Vagina (tissue), 2 donors: ENCODE measurements at regions not wholly inside any gene's neighbourhood (a gene's known extent, or its start where the extent isn't known, plus 50 kb on each side); places are given as distances from the start of the nearest gene placed in this dataset.

Source experiments
- DNase-seq, 2 donors: peaks; one replicate each; pipeline ENCODE4 v3.0.0-alpha.2; 2017; ENCODE audit errors: extremely low spot score in 2 of 2
- H3K27ac ChIP-seq: fragments of 200-600 bp; sonication (generic); one replicate; pipeline ENCODE4 v1.5.1; 2019
- H3K27me3 ChIP-seq: fragments of 200-600 bp; sonication (generic); one replicate; pipeline ENCODE4 v1.5.1; 2019
- H3K36me3 ChIP-seq, 2 donors: fragments of 200-600 bp; sonication (generic); one replicate each; pipeline ENCODE4 v1.5.1; 2017 to 2019
- H3K4me1 ChIP-seq: fragments of 200-600 bp; sonication (generic); one replicate; pipeline ENCODE4 v1.5.1; 2019
- H3K4me3 ChIP-seq, 2 donors: fragments of 200-600 bp; sonication (generic); 1 replicate in 1 of 2; 2 replicates in 1 of 2; pipeline ENCODE4 v1.5.1; 2016 to 2019
- H3K9me3 ChIP-seq: fragments of 200-600 bp; sonication (generic); one replicate; pipeline ENCODE4 v1.5.1; 2019
- POLR2A ChIP-seq, 2 donors: fragments of 450-650 bp; IDR thresholded peaks; one replicate each; pipeline ENCODE4 v1.6.1; 2017; ENCODE audit warnings: antibody characterized with exemption in 2 of 2, mild to moderate bottlenecking in 2 of 2, moderate library complexity in 2 of 2
- POLR2AphosphoS5 ChIP-seq, 2 donors: sonication (generic); formaldehyde crosslinking; IDR thresholded peaks; one replicate each; pipeline ENCODE4 v1.9.0; 2017; ENCODE audit warnings: antibody characterized with exemption in 2 of 2, mild to moderate bottlenecking in 2 of 2, low read depth in 1 of 2; ENCODE audit not compliant: insufficient read depth in 1 of 2
- intact Hi-C: fragments of 100-400 bp; cut with DNase I; formaldehyde crosslinking; loops from one replicate; pipeline ENCODE4 v1.15.1; 2023
- TF ChIP-seq, protein P1 (sequence below), 3 experiments: fragments of 450-650 bp in 2 of 3; fragments of 200-600 bp in 1 of 3; sonication (generic) in 1 of 3; IDR thresholded peaks; one replicate each; pipeline ENCODE4 v1.5.1; 2017 to 2019; ENCODE audit warnings: antibody characterized with exemption in 3 of 3, mild to moderate bottlenecking in 2 of 3, moderate library complexity in 2 of 3

DNA sequence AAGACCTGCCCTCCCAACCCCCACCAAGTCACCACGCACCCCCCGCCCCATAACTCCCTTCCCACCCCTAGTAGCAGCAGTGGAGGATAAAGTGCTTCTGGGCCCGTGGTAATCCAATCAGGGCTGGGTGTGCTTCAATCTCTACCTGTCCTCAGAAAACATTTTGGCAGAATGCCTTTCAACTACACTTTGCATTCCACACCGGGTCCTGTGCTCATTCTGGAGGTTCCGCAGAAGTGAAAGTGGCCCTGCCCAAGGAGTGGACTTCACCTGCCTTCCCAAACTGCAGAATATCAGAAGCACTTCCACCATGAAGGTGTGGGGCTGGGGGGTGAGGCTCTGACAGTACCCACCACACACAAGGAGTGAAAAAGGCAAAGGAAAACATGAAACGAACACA, 322.3 kb downstream of the DHX15 start:
- Histone ChIP-seq H3K4me3 (no peak overlapping the region), H3K27me3 (no peaks in the 10 kb centered on the region), H3K27ac (no peak overlapping the region), H3K4me1 (no peaks in the 10 kb centered on the region), H3K36me3 (no peaks in the 10 kb centered on the region), H3K9me3 (no peaks in the 10 kb centered on the region)
- no peak for DNase-seq
- no peak for TF ChIP-seq POLR2AphosphoS5 (IDR thresholded peaks at IDR 0.05; ENCODE audit: insufficient read depth in 1 of 2, low read depth in 1 of 2)
- TF ChIP-seq POLR2A (IDR thresholded peaks at IDR 0.05) = no peak
- TF ChIP-seq, protein P1, sequence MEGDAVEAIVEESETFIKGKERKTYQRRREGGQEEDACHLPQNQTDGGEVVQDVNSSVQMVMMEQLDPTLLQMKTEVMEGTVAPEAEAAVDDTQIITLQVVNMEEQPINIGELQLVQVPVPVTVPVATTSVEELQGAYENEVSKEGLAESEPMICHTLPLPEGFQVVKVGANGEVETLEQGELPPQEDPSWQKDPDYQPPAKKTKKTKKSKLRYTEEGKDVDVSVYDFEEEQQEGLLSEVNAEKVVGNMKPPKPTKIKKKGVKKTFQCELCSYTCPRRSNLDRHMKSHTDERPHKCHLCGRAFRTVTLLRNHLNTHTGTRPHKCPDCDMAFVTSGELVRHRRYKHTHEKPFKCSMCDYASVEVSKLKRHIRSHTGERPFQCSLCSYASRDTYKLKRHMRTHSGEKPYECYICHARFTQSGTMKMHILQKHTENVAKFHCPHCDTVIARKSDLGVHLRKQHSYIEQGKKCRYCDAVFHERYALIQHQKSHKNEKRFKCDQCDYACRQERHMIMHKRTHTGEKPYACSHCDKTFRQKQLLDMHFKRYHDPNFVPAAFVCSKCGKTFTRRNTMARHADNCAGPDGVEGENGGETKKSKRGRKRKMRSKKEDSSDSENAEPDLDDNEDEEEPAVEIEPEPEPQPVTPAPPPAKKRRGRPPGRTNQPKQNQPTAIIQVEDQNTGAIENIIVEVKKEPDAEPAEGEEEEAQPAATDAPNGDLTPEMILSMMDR (IDR thresholded peaks at IDR 0.05) = no peak
- intact Hi-C loops = no loop called here

- intact Hi-C loops = no loop called here
- Histone ChIP-seq H3K4me1 (no peaks in the 10 kb centered on the region), H3K27me3 (no peaks in the 10 kb centered on the region), H3K27ac (no peak overlapping the region), H3K9me3 (no peaks in the 10 kb centered on the region), H3K4me3 (no peak overlapping the region), H3K36me3 (no peaks in the 10 kb centered on the region)
- no peak for DNase-seq
- TF ChIP-seq, protein P1 (IDR thresholded peaks at IDR 0.05) = no peak
- no peak for TF ChIP-seq POLR2A (IDR thresholded peaks at IDR 0.05)
- no peak for TF ChIP-seq POLR2AphosphoS5 (IDR thresholded peaks at IDR 0.05; ENCODE audit: insufficient read depth in 1 of 2, low read depth in 1 of 2)
These were observed 323.3 kb downstream of the DHX15 start for GRCh38 chr4:24260923-24261564.

DNA sequence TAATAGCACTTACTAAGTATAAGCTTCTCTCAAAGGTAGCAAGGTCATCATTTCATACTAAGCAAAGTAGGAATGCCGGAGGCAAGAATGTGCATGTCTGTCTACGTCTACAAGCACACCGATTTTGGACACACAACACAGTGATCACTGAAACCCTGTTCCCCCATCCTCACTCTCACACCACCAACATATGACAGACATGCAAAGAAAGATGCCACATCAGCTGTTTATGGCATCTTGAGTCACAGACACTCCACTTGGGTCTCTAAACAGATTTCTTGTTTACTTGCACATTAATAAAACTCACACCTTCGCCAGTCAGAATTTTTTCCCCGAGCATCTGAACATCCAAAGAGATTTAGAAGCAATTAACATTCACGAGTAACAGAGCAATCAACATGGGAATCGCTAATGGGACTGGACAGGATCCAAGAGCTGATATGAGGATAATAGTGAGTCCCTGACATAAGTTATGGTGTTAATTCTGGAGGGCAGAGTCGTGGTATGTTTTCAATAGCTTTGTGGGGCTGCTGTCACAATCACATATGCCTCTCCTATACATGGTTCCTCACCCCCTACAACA, 324.1 kb downstream of the DHX15 start:
- TF ChIP-seq POLR2A (IDR thresholded peaks at IDR 0.05) (no peak), POLR2AphosphoS5 (IDR thresholded peaks at IDR 0.05; ENCODE audit: insufficient read depth in 1 of 2, low read depth in 1 of 2) (no peak)
- TF ChIP-seq, protein P1 (IDR thresholded peaks at IDR 0.05) = no peak
- DNase-seq = no peak
- intact Hi-C loops = no loop called here
- Histone ChIP-seq H3K4me3 (no peak overlapping the region), H3K9me3 (no peaks in the 10 kb centered on the region), H3K36me3 (no peaks in the 10 kb centered on the region), H3K4me1 (no peaks in the 10 kb centered on the region), H3K27ac (no peak overlapping the region), H3K27me3 (no peaks in the 10 kb centered on the region)

DNA sequence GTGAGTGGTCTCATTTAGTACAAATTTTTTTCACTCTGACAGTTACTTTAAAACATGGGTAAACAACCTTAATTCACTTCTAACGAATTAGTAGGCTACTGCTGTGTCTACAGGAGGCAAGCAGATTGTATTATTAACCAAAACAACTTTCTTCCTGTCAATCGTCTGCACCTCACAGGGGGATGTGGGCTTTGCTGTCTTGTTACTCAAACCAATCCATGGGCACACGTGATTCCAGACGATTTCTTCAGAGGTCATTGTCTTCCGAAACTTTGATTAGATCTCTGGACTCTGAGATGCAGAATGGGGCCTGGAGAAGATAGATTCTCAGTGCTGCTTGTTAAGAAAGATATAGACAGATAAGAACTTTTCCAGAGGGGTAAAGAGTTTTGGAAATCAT, 327.8 kb downstream of the DHX15 start:
- no peaks in the 10 kb centered on the region for H3K4me1 ChIP-seq
- no peak for DNase-seq
- no peaks in the 10 kb centered on the region for H3K27me3 ChIP-seq
- TF ChIP-seq POLR2AphosphoS5 (IDR thresholded peaks at IDR 0.05; ENCODE audit: insufficient read depth in 1 of 2, low read depth in 1 of 2) (no peak), POLR2A (IDR thresholded peaks at IDR 0.05) (no peak)
- TF ChIP-seq, protein P1 (IDR thresholded peaks at IDR 0.05) = no peak
- intact Hi-C loops = no loop called here
- H3K9me3 ChIP-seq = no peaks in the 10 kb centered on the region
- H3K36me3 ChIP-seq = no peaks in the 10 kb centered on the region
- no peak overlapping the region for H3K27ac ChIP-seq
- H3K4me3 ChIP-seq = no peak overlapping the region

GRCh38 chr4:24256066-24256465, 328.3 kb downstream of the DHX15 start:
- Histone ChIP-seq H3K9me3 (no peaks in the 10 kb centered on the region), H3K27me3 (no peaks in the 10 kb centered on the region), H3K27ac (no peak overlapping the region), H3K4me1 (no peaks in the 10 kb centered on the region), H3K4me3 (no peak overlapping the region), H3K36me3 (no peaks in the 10 kb centered on the region)
- TF ChIP-seq POLR2A (IDR thresholded peaks at IDR 0.05) (no peak), POLR2AphosphoS5 (IDR thresholded peaks at IDR 0.05; ENCODE audit: insufficient read depth in 1 of 2, low read depth in 1 of 2) (no peak)
- TF ChIP-seq, protein P1 (IDR thresholded peaks at IDR 0.05) = no peak
- DNase-seq = no peak
- intact Hi-C loops = no loop called here
